IPS-18c (cell line): ENCODE measurements at regions not wholly inside any gene's neighbourhood (a gene's known extent, or its start where the extent isn't known, plus 50 kb on each side); places are given as distances from the start of the nearest gene placed in this dataset.
"Not testable (repeated sequence)": the region's sequence is repeated elsewhere in the genome, so short reads cannot be mapped to it uniquely, and the experiment has no call there.

Experiments
- H3K4me3 ChIP-seq: 2 replicates; pipeline ENCODE4 v1.7.0; 2013; ENCODE audit warnings: low read depth, mild to moderate bottlenecking, low read length, moderate library complexity; ENCODE audit not compliant: insufficient read depth
- H3K9me3 ChIP-seq: one replicate; pipeline ENCODE4 v1.6.1; 2013; ENCODE audit warnings: mild to moderate bottlenecking, low read length, moderate library complexity; ENCODE audit not compliant: control insufficient read depth, insufficient read depth

DNA sequence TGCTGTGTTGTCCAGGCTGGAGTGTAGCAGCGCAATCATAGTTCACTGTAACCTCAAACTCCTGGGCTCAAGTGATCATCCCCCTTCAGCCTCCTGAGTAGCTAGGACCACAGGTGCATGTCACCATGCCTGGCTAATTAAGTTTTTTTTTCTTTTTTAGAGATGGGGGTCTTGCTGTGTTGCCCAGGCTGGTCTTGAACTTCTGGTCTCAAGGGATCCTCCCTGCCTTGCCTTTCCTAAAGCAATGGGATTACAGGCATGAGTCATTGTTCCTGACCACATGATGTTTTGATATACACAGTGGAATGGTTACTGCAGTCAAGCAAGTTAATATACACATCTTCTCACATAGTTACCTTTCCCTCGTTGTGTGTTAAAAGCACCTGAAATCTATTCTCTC is 140.3 kb downstream of the GPR85 start:
- no peak overlapping the region for H3K4me3 ChIP-seq
- no peaks in the 10 kb centered on the region for H3K9me3 ChIP-seq

DNA sequence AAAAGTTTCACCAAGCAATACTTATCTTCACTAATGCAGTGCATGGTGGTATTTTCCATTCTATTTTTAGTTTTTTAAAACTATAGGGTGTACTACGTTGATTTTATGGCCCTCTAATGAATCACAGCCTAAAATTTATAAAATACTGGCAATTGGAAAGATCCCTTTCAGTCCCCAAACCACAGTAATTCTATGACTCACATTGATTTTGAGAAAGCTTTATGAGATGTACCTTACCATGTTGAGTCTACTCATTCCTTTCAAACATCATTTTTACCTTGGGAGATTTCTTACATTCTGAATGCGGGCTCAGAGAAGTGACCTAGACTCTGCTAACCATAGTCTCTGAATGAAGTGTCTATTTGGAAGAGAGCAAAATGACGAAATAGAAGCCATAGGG is 141.6 kb downstream of the GPR85 start:
- H3K9me3 ChIP-seq: no peaks in the 10 kb centered on the region
- no peak overlapping the region for H3K4me3 ChIP-seq

DNA sequence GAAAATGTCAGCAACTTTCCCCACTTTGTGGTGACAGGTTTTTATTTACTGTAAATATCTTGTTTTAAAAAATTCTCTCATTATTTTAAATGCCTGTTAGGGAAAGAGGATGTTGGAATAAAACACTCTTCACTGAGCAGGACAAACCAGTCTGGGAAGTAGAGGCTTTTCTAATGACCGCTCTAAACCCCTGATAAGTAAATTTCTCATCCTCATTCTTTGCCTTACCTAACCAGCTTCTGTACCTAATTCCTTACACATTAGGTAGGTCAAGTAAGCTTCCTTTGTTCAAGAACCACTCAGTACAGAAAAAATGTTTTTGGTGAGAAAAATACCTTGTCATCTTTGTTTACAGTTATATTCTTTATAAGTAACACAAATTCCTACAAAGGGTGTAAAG is 143.6 kb downstream of the GPR85 start:
- no peaks in the 10 kb centered on the region for H3K9me3 ChIP-seq
- H3K4me3 ChIP-seq: no peak overlapping the region

DNA sequence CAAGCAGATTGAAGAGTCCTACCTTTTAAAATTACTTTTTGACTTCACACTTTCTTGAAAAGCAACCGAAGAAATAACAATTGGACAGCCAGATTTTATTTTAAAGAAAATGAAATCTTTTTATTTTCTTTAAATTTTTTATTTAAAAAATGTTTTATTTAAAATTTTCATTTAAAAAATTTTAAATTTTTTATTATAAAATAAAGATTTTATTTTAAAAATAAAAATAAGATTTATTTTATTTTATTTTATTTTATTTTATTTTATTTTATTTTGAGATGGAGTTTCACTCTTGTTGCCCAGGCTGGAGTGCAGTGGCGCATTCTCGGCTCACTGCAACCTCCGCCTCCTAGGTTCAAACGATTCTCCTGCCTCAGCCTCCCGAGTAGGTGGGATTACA is 144.5 kb downstream of the GPR85 start:
- not testable (repeated sequence) for H3K9me3 ChIP-seq, H3K4me3 ChIP-seq

DNA sequence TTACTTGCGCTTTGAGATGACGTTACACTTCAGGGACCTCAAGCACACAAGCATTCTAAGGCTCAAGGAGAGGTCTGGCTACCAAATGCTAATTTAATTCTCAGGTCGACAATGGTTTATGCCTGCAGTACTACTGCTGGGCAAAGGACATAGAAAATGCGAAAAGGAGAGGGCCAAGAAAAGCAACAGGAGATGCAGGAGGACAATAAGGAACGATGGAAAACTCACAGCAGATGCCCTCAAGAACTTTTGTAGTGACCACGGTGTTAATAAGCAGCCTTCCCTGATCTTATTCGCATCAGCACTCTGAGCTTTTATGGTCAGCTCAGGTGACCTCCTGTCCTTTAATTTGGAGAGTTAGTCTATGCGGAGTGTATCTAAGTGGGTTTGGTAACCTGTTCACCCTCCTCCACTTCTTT is 146.3 kb downstream of the GPR85 start:
- H3K9me3 ChIP-seq: no peaks in the 10 kb centered on the region
- H3K4me3 ChIP-seq: peak overlapping the region; percentile 70

DNA sequence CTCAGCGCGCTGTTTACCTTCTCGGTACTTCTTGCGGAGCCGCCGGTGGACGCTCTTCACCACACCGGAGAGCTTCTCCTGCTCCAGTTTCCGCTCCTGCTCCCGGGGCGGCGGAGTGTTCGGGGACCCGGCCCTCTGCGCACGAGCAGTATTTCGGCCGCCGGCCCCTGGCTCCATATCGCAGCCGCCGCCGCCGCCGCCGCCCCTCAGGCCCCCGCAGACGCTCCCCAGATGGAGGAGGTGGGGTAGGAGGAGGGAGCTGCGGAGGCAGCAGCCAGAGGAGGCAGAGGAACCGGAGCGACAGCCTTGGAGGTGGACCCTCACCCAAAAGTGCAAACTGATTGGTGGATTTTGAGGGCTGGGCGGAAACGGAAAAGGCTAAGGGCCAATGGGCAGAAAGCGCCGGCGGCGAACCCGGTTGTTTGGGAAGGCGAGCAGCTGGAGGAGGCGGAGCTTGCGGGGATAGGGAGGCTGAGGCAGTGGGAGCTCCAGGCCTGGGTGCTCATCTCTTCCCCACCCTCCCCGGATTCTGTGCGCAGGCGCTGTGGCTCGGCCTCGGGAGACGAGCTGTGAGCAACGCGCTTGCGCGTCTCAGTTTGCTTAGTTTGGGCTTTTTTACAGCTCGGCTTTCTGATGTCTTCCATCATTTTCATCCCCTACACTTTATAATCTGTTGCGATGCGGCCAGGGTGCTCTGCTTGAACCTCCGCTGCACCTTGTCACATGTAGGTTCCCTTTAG is 146.9 kb downstream of the GPR85 start:
- peak overlapping the region; percentile 70 for H3K4me3 ChIP-seq
- no peaks in the 10 kb centered on the region for H3K9me3 ChIP-seq

DNA sequence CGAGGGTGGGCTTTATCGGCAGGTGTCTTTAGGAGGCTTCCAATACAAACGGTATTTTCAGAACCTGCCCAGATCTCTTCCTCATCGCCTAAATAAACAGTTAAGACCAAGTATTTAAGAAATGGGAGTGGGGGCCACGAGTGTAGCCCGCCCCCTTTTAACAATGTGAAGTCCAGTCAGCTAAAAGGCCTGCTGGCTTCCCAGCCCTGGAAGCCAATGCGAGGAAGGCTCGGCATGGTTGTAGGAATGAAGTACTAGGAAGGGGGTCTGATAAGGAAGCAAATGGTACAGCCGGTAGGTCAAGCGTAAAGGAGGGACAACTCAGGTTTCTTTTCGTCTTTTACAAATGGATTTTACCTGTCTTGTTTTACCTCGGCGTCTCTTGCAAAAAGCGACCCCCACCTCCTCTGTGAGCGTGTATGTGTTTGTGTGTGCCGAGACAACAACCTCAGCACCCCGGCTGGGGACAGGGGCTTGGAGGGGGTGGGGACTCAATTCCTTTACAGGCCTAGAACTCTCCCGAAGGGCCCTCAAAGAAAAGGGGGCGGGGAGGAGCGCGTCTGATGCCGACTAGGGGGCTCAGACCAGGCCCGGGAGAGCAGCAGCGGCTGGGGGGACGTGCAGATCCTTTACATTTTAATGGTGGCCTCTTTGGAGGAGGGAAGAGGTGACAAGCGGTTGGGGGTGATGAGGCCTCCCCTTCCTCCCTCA is 147.6 kb downstream of the GPR85 start:
- H3K4me3 ChIP-seq: peak overlapping the region; percentile 70
- H3K9me3 ChIP-seq: no peaks in the 10 kb centered on the region

DNA sequence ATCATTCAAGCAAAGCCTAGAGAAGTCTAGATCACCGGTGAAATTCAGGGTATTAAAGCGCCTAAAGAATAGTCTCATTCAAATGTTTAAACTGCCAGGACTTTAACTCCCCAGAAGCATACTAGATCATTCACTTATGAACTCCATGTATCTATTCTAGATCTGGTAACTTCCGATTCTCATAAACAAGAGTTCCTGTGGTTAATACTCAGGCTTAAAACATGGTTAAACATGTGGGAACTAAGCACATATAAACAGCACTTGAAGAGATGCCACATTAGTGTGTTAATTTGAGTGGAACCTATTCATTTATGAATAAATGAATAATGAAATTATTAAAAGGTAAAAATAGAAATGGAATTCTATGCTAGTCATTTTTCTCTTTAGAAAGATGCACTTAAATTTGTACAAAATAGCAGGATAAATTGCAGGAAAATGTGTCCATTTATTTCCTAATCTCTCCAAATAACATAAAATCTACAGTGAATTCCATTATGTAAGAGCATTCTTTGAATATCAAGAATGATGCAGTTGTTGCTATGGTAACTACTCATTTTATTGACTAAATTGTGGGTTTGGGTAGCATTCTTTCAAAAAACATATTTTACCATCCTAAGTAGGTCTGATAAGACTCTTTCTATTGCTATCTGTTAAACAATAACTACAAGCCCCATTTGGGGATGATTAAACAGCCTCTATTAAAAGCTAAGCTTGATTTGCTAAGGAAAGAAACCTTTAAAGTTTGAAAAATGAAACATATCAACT is 147.6 kb upstream of the TMEM168 start:
- H3K9me3 ChIP-seq: no peaks in the 10 kb centered on the region
- no peak overlapping the region for H3K4me3 ChIP-seq

DNA sequence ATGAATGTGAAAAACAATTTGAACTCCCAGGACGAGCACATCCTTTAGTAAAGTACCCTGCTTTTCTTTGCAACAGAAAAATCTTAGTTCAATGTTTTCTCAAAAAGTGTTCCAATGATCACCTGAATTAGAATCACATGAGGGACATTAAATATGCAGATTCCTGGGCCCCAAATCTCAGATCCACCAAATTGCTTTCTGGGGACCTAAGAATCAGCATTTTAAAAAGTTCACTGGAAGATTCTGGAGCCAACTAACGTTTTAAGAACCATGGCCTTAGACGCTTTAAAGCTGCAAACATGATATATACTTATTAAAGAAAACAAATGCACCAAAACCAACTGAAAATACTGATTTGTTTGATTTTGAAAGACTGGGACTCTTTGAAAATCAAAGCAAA is 143.4 kb upstream of the TMEM168 start:
- H3K4me3 ChIP-seq: no peak overlapping the region

DNA sequence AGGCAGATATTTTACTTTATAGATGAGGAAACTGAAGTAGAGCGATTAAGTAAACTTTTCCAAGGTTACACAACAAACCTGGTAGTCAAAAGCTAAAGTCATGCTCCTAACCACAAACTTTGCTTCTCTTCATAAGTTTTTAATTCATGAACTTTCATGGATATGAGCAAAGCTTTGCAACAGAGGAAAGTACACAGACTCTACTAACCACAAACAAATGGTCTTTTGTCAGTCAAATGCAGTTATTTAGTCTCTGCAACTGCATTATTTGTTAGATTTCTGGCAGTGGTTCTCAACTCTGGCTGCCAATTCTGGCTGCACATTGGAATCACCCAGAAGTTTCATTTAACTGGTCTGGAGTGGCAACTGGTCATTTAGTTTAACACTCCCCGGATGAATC is 140.6 kb upstream of the TMEM168 start:
- H3K4me3 ChIP-seq: no peak overlapping the region
- H3K9me3 ChIP-seq: no peaks in the 10 kb centered on the region

More for the DNA sequence above, 143.4 kb upstream of the TMEM168 start:
- H3K9me3 ChIP-seq: no peaks in the 10 kb centered on the region

DNA sequence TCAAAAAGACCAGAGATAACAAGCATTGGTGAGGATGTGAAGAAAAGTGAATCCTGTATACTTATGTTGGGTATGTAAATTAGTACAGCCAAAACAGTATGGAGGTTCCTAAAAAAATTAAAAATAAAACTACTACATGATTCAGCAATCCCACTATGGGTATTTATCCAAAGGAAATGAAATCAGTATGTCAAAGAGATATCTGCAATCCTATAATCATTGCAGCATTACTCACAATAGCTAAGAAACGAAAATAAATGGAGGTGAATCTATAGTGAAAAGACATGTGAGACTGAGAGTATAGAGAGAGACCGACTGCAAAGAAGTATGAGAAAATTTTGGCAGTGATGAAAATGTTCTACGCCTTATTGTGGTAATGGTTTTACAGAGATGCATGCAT is 139.2 kb upstream of the TMEM168 start:
- H3K4me3 ChIP-seq: no peak overlapping the region
- no peaks in the 10 kb centered on the region for H3K9me3 ChIP-seq

DNA sequence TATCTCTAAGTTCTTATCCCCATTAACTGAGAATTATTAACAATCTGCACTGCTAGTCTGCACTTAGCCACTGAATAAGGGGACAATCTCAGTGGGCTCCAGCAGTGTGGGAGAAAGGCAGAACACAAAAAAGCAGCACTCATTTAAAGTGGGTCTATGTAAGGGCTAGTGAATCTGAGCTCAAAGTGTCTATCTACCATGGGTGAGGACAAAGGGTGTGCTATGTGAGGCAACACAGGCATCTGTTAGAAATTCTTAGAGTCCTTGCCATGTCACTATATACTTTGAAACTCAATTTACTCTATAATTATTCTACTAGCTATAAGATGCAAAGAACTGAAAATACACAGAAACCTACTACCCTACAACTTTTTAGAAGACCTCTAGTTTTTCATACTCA is 135.8 kb upstream of the TMEM168 start:
- H3K9me3 ChIP-seq: no peaks in the 10 kb centered on the region
- no peak overlapping the region for H3K4me3 ChIP-seq

DNA sequence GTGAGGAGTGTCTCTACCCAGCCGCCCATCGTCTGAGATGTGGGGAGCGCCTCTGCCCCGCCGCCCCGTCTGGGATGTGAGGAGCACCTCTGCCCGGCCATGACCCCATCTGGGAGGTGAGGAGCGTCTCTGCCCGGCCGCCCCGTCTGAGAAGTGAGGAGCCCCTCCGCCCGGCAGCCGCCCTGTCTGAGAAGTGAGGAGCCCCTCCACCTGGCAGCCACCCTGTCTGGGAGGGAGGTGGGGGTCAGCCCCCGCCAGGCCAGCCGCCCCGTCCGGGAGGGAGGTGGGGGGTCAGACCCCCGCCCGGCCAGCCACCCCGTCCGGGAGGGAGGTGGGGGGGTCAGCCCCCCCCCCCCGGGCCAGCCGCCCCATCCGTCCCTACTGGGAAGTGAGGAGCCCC is 132.4 kb upstream of the TMEM168 start:
- H3K4me3 ChIP-seq: not testable (repeated sequence)

DNA sequence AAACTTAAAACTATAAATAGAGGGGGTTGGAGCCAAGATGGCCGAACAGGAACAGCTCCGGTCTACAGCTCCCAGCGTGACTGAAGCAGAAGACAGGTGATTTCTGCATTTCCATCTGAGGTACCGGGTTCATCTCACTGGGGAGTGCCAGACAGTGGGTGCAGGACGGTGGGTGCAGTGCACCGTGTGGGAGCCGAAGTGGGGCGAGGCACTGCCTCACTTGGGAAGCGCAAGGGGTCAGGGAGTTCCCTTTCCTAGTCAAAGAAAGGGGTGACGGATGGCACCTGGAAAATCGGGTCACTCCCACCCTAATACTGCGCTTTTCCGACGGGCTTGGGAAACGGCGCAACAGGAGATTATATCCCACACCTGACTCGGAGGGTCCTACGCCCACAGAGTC is 126.2 kb upstream of the TMEM168 start:
- H3K4me3 ChIP-seq, H3K9me3 ChIP-seq: not testable (repeated sequence)

More for the DNA sequence above, 132.4 kb upstream of the TMEM168 start:
- not testable (repeated sequence) for H3K9me3 ChIP-seq

DNA sequence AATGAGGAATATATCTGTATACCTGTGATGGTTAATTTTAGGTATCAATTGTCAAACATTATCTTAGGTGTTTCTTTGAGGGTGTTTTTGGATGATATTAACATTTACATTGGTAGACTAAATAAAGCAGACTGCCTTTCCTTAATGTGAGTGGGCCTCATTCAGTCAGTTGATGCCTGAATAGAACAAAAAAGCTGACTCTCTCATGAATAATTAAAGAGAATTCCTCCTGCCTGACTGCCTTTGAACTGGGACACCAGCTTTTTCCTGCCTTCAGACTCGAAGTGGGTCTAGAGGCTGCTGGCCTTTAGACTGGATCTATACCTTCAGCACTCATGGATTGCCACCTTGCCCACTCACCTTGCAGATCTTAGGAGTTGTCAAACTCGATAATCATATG is 117.9 kb upstream of the TMEM168 start:
- Histone ChIP-seq H3K9me3 (no peaks in the 10 kb centered on the region), H3K4me3 (no peak overlapping the region)

DNA sequence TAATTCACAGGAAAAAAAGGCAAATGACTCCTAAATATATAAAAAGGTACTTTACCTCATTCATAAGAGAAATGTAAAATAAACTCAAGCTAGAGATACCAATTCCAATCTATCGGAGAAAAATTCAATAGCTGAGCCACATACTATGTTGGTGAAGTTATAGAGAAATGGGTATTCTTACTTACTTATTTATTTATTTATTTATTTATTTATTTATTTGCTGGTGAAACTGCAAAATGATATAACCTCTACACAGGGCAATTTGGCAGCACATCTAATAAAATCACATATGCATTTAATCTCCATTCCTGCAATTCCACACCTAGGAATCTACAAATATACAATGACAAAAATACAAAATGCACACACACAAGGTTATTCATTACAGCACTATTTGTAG is 117.5 kb upstream of the TMEM168 start:
- Histone ChIP-seq H3K4me3 (no peak overlapping the region), H3K9me3 (no peaks in the 10 kb centered on the region)

DNA sequence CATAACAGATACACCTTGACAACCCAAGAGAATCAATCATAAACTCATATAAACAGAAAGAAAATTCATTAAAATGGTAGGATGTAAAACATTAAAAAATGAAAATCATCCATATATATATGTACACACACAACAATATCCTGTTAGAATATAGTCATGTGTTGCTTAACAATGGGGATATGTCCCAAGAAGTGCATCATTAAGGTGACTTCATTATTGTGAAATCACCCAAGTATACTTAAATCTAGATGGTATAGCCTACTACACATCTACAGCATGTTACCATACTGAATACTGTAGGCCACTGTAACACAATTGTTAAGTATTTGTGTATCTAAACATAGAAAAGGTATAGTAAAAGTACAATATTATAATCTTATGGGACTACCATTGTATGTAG is 115.8 kb upstream of the TMEM168 start:
- Histone ChIP-seq H3K4me3 (no peak overlapping the region), H3K9me3 (no peaks in the 10 kb centered on the region)

DNA sequence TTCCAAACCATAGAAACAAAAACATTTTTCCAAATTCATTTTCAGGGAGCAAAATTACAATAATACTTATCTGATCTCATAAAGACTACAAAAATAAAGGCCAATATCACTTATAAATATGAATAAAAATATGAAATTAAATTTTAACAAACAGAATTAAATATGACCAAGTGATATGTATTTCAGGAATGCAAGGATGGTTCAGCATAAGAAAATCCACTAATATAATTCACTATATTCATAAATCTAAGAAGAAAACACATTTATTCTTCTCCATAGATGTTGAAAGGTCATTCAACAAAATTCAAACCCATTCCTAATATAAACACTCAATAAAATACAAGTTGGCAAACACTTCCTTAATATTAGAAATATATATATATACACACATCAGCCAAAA is 115.2 kb upstream of the TMEM168 start:
- H3K9me3 ChIP-seq: no peaks in the 10 kb centered on the region
- H3K4me3 ChIP-seq: no peak overlapping the region
